ENCODE measurements at regions not wholly inside any gene's neighbourhood (a gene's known extent, or its start where the extent isn't known, plus 50 kb on each side); places are given as distances from the start of the nearest gene placed in this dataset.

DNA sequence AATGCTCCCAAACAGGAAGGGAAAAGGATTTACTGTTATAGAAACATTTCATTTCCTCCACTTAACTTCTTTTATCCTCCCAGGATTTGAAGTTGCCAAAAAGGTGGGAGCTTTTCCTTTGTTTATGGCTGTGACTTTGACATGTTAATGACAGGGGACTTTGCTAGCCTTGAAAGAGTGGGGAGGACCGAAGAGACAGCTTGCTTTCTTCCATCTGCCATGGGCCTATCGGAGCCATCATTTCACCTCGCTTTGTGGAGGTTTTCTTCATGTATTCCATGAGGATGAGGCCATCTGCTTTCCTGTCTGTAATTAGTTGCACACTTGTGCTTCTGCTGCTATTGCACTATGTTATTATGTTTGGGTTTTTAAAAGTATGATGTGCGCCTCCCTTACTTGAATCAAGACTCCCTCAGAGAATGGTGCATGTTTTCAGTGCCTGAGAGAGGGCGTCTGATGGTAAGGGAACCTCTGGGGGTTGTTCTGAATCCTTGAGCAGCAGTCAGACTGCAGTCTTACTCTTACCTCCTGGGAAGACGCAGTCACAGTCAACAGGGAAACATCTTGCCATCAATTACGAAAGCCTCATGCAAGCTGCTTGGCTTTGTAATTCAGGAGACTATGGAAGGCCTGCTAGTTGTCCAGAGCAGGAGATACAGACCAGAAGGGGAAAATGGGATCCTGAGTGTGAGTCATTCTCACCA is 173.3 kb upstream of the MGAT5 start:
- TF ChIP-seq, protein P1, sequence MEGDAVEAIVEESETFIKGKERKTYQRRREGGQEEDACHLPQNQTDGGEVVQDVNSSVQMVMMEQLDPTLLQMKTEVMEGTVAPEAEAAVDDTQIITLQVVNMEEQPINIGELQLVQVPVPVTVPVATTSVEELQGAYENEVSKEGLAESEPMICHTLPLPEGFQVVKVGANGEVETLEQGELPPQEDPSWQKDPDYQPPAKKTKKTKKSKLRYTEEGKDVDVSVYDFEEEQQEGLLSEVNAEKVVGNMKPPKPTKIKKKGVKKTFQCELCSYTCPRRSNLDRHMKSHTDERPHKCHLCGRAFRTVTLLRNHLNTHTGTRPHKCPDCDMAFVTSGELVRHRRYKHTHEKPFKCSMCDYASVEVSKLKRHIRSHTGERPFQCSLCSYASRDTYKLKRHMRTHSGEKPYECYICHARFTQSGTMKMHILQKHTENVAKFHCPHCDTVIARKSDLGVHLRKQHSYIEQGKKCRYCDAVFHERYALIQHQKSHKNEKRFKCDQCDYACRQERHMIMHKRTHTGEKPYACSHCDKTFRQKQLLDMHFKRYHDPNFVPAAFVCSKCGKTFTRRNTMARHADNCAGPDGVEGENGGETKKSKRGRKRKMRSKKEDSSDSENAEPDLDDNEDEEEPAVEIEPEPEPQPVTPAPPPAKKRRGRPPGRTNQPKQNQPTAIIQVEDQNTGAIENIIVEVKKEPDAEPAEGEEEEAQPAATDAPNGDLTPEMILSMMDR (IDR thresholded peaks at IDR 0.05) = no peak
- TF ChIP-seq EP300 (IDR thresholded peaks at IDR 0.05) (no peak), POLR2AphosphoS5 (IDR thresholded peaks at IDR 0.05) (no peak)

Data from gastroesophageal sphincter (tissue), 3 donors.